NCI-H1694 treated with DMSO at 0.1 percent for 48 hours (cell line): ENCODE measurements at regions not wholly inside any gene's neighbourhood (a gene's known extent, or its start where the extent isn't known, plus 50 kb on each side); places are given as distances from the start of the nearest gene placed in this dataset.
A peak's percentile ranks its signal among the peaks of the same experiment; 100 is the strongest.

Experiments used
- DNase-seq: peaks from one replicate; lab custom pipeline; 2025; lab: John Stamatoyannopoulos, UW

- DNase-seq, result no peak
These were observed 56.2 kb upstream of the UFL1 start for GRCh38 chr6:96465321-96465903.

- no peak for DNase-seq
These were observed 55.3 kb upstream of the UFL1 start for GRCh38 chr6:96466147-96466863.

- no peak for DNase-seq
These were observed 53.8 kb upstream of the UFL1 start for GRCh38 chr6:96467814-96468213.

- DNase-seq, result no peak
These were observed 53.3 kb upstream of the UFL1 start for GRCh38 chr6:96468281-96468680.

- DNase-seq, result peak; percentile 44
These were observed 52.9 kb upstream of the UFL1 start for GRCh38 chr6:96468681-96469224.

GRCh38 chr6:96469312-96469711 is 52.3 kb upstream of the UFL1 start:
- no peak for DNase-seq

- no peak for DNase-seq
These were observed 51.3 kb upstream of the UFL1 start for GRCh38 chr6:96470296-96470695.
